ENCODE measurements at regions not wholly inside any gene's neighbourhood (a gene's known extent, or its start where the extent isn't known, plus 50 kb on each side); places are given as distances from the start of the nearest gene placed in this dataset.
A peak's percentile ranks its signal among the peaks of the same experiment; 100 is the strongest.

GRCh38 chr1:10865518-10866320, 69.3 kb upstream of the CASZ1 start:
- Mint-ChIP-seq H3K4me1 (ENCODE audit: low read depth, unreplicated experiment) (peaks cover 8% of the 10 kb centered on the region), H3K9me3 (ENCODE audit: unreplicated experiment) (no peaks in the 10 kb centered on the region), H3K27ac (ENCODE audit: unreplicated experiment) (no peak overlapping the region), H3K4me3 (ENCODE audit: unreplicated experiment) (peak overlapping the region; percentile 70), H3K36me3 (ENCODE audit: low read depth, unreplicated experiment) (no peaks in the 10 kb centered on the region), H3K27me3 (ENCODE audit: low read depth, unreplicated experiment) (peaks cover 77% of the 10 kb centered on the region)
- Histone ChIP-seq H3K9ac (ENCODE audit: low read length) (no peak overlapping the region), H2AFZ (ENCODE audit: low read depth, low read length) (no peak overlapping the region), H3K4me2 (ENCODE audit: low read length) (no peak overlapping the region), H3K4me1 (ENCODE audit: insufficient read depth, low read length) (peaks cover 5% of the 10 kb centered on the region), H3K4me3 (ENCODE audit: insufficient read depth, low read depth, low read length) (no peak overlapping the region), H3K27ac (ENCODE audit: low read depth, low read length) (no peak overlapping the region), H3K27me3 (ENCODE audit: insufficient read depth, low read length) (peaks cover 56% of the 10 kb centered on the region), H3K79me2 (ENCODE audit: insufficient read depth, low read length) (no peaks in the 10 kb centered on the region), H4K20me1 (ENCODE audit: insufficient read depth, low read length) (no peaks in the 10 kb centered on the region), H3K36me3 (ENCODE audit: insufficient read depth, low read length) (no peaks in the 10 kb centered on the region), H3K9me3 (ENCODE audit: insufficient read depth, low read depth, low read length) (no peaks in the 10 kb centered on the region)
- TF ChIP-seq EZH2 (IDR thresholded peaks at IDR 0.05; ENCODE audit: insufficient read depth, low read length) (no peak), CTCF (IDR thresholded peaks at IDR 0.05; ENCODE audit: insufficient read depth, low read depth, low read length) (no peak)
- no peak for DNase-seq (ENCODE audit: low read depth)
- no peak for FAIRE-seq

- H4K20me1 ChIP-seq (ENCODE audit: insufficient read depth, low read length): no peaks in the 10 kb centered on the region
- H3K27me3 Mint-ChIP-seq (ENCODE audit: low read depth, unreplicated experiment): peaks cover 73% of the 10 kb centered on the region
Observed at GRCh38 chr1:10866321-10867093, 70.1 kb upstream of the CASZ1 start.

More at GRCh38 chr1:10866321-10867093, 70.1 kb upstream of the CASZ1 start:
- DNase-seq (ENCODE audit: low read depth): peak; percentile 16
- no peak overlapping the region for H3K9ac ChIP-seq (ENCODE audit: low read length)
- Mint-ChIP-seq H3K4me1 (ENCODE audit: low read depth, unreplicated experiment) (peaks cover 8% of the 10 kb centered on the region), H3K36me3 (ENCODE audit: low read depth, unreplicated experiment) (no peaks in the 10 kb centered on the region), H3K9me3 (ENCODE audit: unreplicated experiment) (no peaks in the 10 kb centered on the region), H3K27ac (ENCODE audit: unreplicated experiment) (no peak overlapping the region), H3K4me3 (ENCODE audit: unreplicated experiment) (peak overlapping the region; percentile 85)
- TF ChIP-seq CTCF (IDR thresholded peaks at IDR 0.05; ENCODE audit: insufficient read depth, low read depth, low read length) (no peak), EZH2 (IDR thresholded peaks at IDR 0.05; ENCODE audit: insufficient read depth, low read length) (no peak)
- H3K4me1 ChIP-seq (ENCODE audit: insufficient read depth, low read length): peaks cover 5% of the 10 kb centered on the region
- no peaks in the 10 kb centered on the region for H3K79me2 ChIP-seq (ENCODE audit: insufficient read depth, low read length)
- H3K27me3 ChIP-seq (ENCODE audit: insufficient read depth, low read length): peaks cover 48% of the 10 kb centered on the region
- H3K36me3 ChIP-seq (ENCODE audit: insufficient read depth, low read length): no peaks in the 10 kb centered on the region
- peak overlapping the region; percentile 92 for H3K4me2 ChIP-seq (ENCODE audit: low read length)
- peak overlapping the region; percentile 28 for H3K4me3 ChIP-seq (ENCODE audit: insufficient read depth, low read depth, low read length)
- H3K9me3 ChIP-seq (ENCODE audit: insufficient read depth, low read depth, low read length): no peaks in the 10 kb centered on the region
- no peak overlapping the region for H3K27ac ChIP-seq (ENCODE audit: low read depth, low read length)
- H2AFZ ChIP-seq (ENCODE audit: low read depth, low read length): peak overlapping the region; percentile 47
- FAIRE-seq: no peak
